GM12878 (cell line): ENCODE measurements at regions not wholly inside any gene's neighbourhood (a gene's known extent, or its start where the extent isn't known, plus 50 kb on each side); places are given as distances from the start of the nearest gene placed in this dataset.

Experiments used
- ATAC-seq: fragments of 200-7000 bp; cut with Tn5 transposase; 3 replicates; pipeline ENCODE4 v1.9.1; 2020; ENCODE audit warnings: mild to moderate bottlenecking, moderate library complexity
- BruUV-seq: library from RNA; stranded (reverse); fragments of 400-500 nt; replicated peaks from 2 replicates; lab custom pipeline; 2021; lab: Mats Ljungman, UMichigan
- CTCF ChIA-PET: fragments of 300-600 bp; sonication (Branson Sonifier 250); formaldehyde crosslinking; extraction: SDS; loops from one replicate; lab custom pipeline; 2021; ENCODE audit warnings: inconsistent platforms; lab: Yijun Ruan, JAX
- POLR2A ChIA-PET: fragments of 350-600 bp; formaldehyde crosslinking; extraction: SDS; loops from one replicate; lab custom pipeline; 2021; ENCODE audit warnings: inconsistent platforms; lab: Charles Lee
- RAD21 ChIA-PET: fragments of 300-600 bp; sonication (Branson Sonifier 250); formaldehyde crosslinking; loops from one replicate; lab custom pipeline; 2023; ENCODE audit warnings: antibody characterized with exemption; ENCODE audit not compliant: unreplicated experiment; lab: Charles Lee
- SMC1A ChIA-PET: fragments of 300-600 bp; sonication (Branson Sonifier 250); formaldehyde crosslinking; loops from one replicate; lab custom pipeline; 2023; ENCODE audit not compliant: unreplicated experiment, uncharacterized antibody; lab: Charles Lee
- DNase-seq: peaks from one replicate; pipeline ENCODE4 v3.0.0-alpha.2; 2011; ENCODE audit warnings: low read depth, low spot score
- FAIRE-seq: peaks from 3 replicates; lab custom pipeline; 2011; peaks lifted over from hg19 to GRCh38; lab: Jason Lieb, UNC
- H2AFZ ChIP-seq: 2 replicates; pipeline ENCODE4 v1.6.0; 2011; ENCODE audit warnings: low read depth, low read length, control low read depth; ENCODE audit not compliant: control insufficient read depth
- H3K27ac ChIP-seq: 2 replicates; pipeline ENCODE4 v1.5.1; 2011; ENCODE audit warnings: control low read depth; ENCODE audit not compliant: control insufficient read depth, insufficient read depth
- H3K27me3 ChIP-seq, 2 experiments: replicated peaks in 1 of 2; 2 replicates each; pipeline versions ENCODE4 v1.6.0 to v1.6.1; 2011; ENCODE audit warnings: low read length in 1 of 2; ENCODE audit not compliant: control insufficient read depth in 2 of 2, insufficient read depth in 2 of 2
- H3K36me3 ChIP-seq, 2 experiments: 2 replicates each; pipeline ENCODE4 v1.5.1; 2011; ENCODE audit warnings: low read length in 1 of 2; ENCODE audit not compliant: control insufficient read depth in 2 of 2, insufficient read depth in 2 of 2
- H3K4me1 ChIP-seq: 2 replicates; pipeline ENCODE4 v1.6.1; 2011; ENCODE audit warnings: mild to moderate bottlenecking, low read length, moderate library complexity, mixed read lengths; ENCODE audit not compliant: control insufficient read depth, insufficient read depth
- H3K4me2 ChIP-seq: 2 replicates; pipeline ENCODE4 v1.6.0; 2011; ENCODE audit warnings: control low read depth; ENCODE audit not compliant: control insufficient read depth, insufficient read depth
- H3K4me3 ChIP-seq: fragments of 200-600 bp; sonication (generic); 2 replicates; pipeline ENCODE4 v1.5.1; 2016
- H3K79me2 ChIP-seq: 2 replicates; pipeline ENCODE4 v1.6.0; 2011; ENCODE audit warnings: low read length; ENCODE audit not compliant: control insufficient read depth, insufficient read depth
- H3K9ac ChIP-seq: 2 replicates; pipeline ENCODE4 v1.8.0; 2011; ENCODE audit warnings: low read length, control low read depth, mixed read lengths; ENCODE audit not compliant: control insufficient read depth, insufficient read depth
- H3K9me3 ChIP-seq: replicated peaks from 3 replicates; pipeline ENCODE4 v1.5.1; 2011; ENCODE audit warnings: mild to moderate bottlenecking, low read length; ENCODE audit not compliant: control insufficient read depth, insufficient read depth
- H4K20me1 ChIP-seq: 2 replicates; pipeline ENCODE4 v1.6.0; 2011; ENCODE audit not compliant: control insufficient read depth, insufficient read depth
- CBX5 ChIP-seq: sonication (generic); IDR thresholded peaks from 2 replicates; pipeline ENCODE4 v1.6.1; 2016; ENCODE audit warnings: low read depth, moderate library complexity, mild to moderate bottlenecking, inconsistent platforms
- FOS ChIP-seq: IDR thresholded peaks from 3 replicates; pipeline ENCODE4 v1.6.1; 2011; ENCODE audit warnings: borderline replicate concordance; ENCODE audit not compliant: insufficient read length; ENCODE audit errors: extremely low read depth
- GATAD2B ChIP-seq: fragments of 450-650 bp; conservative IDR thresholded peaks from 2 replicates; pipeline ENCODE4 v1.6.1; 2017; ENCODE audit warnings: low read depth, mild to moderate bottlenecking, moderate library complexity
- HSF1 ChIP-seq: fragments of 150-350 bp; IDR thresholded peaks from 2 replicates; pipeline ENCODE4 v1.6.1; 2014; ENCODE audit warnings: mild to moderate bottlenecking, low read depth, low read length
- IKZF1 ChIP-seq: fragments of 450-650 bp; conservative IDR thresholded peaks from 2 replicates; pipeline ENCODE4 v1.6.1; 2017; ENCODE audit warnings: antibody characterized with exemption, mild to moderate bottlenecking
- MLLT1 ChIP-seq: fragments of 450-650 bp; IDR thresholded peaks from 2 replicates; pipeline ENCODE4 v1.6.1; 2016; ENCODE audit warnings: mild to moderate bottlenecking
- RAD51 ChIP-seq: fragments of 450-650 bp; IDR thresholded peaks from 2 replicates; pipeline ENCODE4 v1.6.1; 2016; ENCODE audit warnings: moderate library complexity, mild to moderate bottlenecking, inconsistent platforms
- RCOR1 ChIP-seq: conservative IDR thresholded peaks from 2 replicates; pipeline ENCODE4 v1.6.1; 2012; ENCODE audit warnings: low read depth, low read length, improper control_type of control experiment
- TCF3 ChIP-seq: IDR thresholded peaks from 2 replicates; pipeline ENCODE4 v1.6.1; 2012; ENCODE audit warnings: low read depth, mild to moderate bottlenecking, low read length, borderline replicate concordance; ENCODE audit not compliant: insufficient read depth
- ZZZ3 ChIP-seq: IDR thresholded peaks from 2 replicates; pipeline ENCODE4 v1.6.1; 2011; ENCODE audit warnings: low read depth; ENCODE audit not compliant: control insufficient read depth, insufficient read length
- in situ Hi-C: fragments of 300-500 bp; cut with MboI; formaldehyde crosslinking; loops from 9 replicates; pipeline ENCODE4 v1.14.3; 2018; ENCODE audit warnings: mixed read lengths
- intact Hi-C: fragments of 100-400 bp; cut with micrococcal nuclease; formaldehyde crosslinking; loops from one replicate; pipeline ENCODE4 v1.14.2; 2022; ENCODE audit not compliant: unreplicated experiment

GRCh38 chr3:178059119-178059518 lies 477.1 kb upstream of the KCNMB2 start:
- CTCF ChIA-PET, result no interaction called here
- Histone ChIP-seq H4K20me1 (no peaks in the 10 kb centered on the region), H3K36me3 (no peaks in the 10 kb centered on the region), H3K9me3 (no peaks in the 10 kb centered on the region), H3K27me3 (no peaks in the 10 kb centered on the region), H2AFZ (no peak overlapping the region), H3K4me3 (no peak overlapping the region), H3K9ac (no peak overlapping the region), H3K27ac (no peak overlapping the region), H3K79me2 (no peaks in the 10 kb centered on the region), H3K4me1 (no peaks in the 10 kb centered on the region), H3K4me2 (no peak overlapping the region)
- no peak for ATAC-seq
- FAIRE-seq, result no peak
- POLR2A ChIA-PET, result no interaction called here
- SMC1A ChIA-PET, result no interaction called here
- in situ Hi-C loops (no loop called here), intact Hi-C loops (no loop called here)
- RAD21 ChIA-PET, result no interaction called here
- DNase-seq, result no peak
- TF ChIP-seq MLLT1 (no peak), IKZF1 (no peak), RAD51 (no peak), ZZZ3 (no peak), CBX5 (no peak), FOS (no peak), GATAD2B (no peak), HSF1 (no peak), RCOR1 (no peak), TCF3 (no peak)
- BruUV-seq, result no TSS peak
